ENCODE measurements at regions not wholly inside any gene's neighbourhood (a gene's known extent, or its start where the extent isn't known, plus 50 kb on each side); places are given as distances from the start of the nearest gene placed in this dataset.

GRCh38 chr2:122135021-122135937 is 379.8 kb downstream of the TSN start:
- DNase-seq = no peak

GRCh38 chr2:122136056-122136455 is 380.6 kb downstream of the TSN start:
- peak; percentile 11 for DNase-seq

- DNase-seq = no peak
Measured at GRCh38 chr2:122138561-122138960, 383.1 kb downstream of the TSN start.

DNA sequence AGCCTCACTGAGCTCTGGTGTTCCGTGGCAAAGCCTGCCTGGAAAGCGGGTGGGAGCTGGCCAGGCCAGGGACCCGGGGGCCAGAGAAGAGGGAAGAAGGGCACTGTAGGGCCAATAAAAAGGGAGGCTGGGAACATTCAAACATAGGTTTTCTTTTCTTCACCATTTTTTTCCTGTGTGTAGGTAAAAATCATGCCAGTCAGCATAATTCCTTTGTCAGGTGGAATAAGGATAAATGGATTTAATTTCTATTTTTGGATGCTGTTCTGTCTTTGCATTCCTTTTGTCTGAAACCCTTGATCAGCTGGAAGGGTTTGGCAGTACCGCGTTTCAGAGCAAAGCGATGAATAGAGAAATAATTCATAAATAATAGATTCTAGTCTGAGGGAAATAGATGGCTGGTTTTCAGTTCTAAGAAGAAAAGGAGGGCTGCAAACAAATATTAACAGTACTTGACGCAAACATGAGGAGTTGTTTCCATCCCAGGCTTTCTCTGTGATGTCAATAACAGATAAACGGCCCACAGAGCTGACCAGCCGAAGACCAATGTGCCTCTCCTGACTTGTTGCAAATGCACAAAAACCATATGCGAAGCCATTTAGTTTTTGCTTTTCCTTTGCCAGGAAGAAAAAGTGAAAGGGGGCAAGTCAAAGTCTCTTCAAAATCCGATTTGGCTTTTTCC is 384.4 kb downstream of the TSN start:
- no peak for DNase-seq

- no peak for DNase-seq
Measured at GRCh38 chr2:122144884-122145283, 389.4 kb downstream of the TSN start.

GRCh38 chr2:122145856-122146255 is 390.4 kb downstream of the TSN start:
- DNase-seq = no peak

- no peak for DNase-seq
Measured at GRCh38 chr2:122148128-122148767, 392.8 kb downstream of the TSN start.

- no peak for DNase-seq
Measured at GRCh38 chr2:122150524-122151280, 395.3 kb downstream of the TSN start.

DNA sequence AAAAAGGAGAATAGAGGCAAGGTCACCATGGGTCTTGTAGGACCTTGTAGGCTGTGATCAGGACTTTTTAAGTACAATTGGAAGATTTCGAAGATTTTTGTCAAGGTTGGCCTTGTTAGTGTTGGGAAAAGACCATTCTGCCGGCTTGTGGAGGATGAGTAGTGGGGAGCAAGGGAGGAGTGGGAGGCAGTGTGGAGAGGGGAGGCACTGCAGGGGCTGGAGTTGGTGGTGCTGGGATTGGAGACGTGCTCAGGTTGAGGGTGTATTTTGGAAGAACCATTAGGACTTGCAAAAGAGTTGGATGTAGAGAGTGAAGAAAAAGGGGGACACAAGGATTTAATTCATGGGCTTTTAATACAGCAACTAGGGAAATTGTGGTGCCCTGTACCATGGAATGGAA is 397.1 kb downstream of the TSN start:
- no peak for DNase-seq

- no peak for DNase-seq
Measured at GRCh38 chr2:122156176-122156890, 400.9 kb downstream of the TSN start.

DNA sequence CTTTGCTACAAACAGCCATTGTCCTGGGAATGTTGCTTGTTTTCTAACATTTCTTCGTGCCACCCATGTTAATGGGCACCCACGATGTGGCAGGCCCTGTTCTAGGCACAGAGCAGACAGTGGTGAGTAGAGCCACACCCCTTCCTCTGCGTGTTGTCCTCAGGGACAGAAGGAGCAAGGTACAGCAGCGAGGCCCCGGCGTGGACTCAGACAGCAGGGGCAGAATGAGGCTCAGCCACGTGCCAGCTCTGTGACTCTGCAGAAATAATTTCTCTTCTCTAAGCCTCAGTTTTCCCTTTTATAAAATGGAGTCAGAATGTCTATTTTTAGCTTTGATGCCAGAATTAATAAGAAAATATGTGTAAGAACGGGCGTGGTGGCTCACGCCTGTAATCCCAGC is 401.7 kb downstream of the TSN start:
- DNase-seq = no peak

- DNase-seq = no peak
Measured at GRCh38 chr2:122163617-122164016, 408.2 kb downstream of the TSN start.

- no peak for DNase-seq
Measured at GRCh38 chr2:122164964-122165363, 409.5 kb downstream of the TSN start.

GRCh38 chr2:122166820-122167219 is 411.4 kb downstream of the TSN start:
- no peak for DNase-seq

DNA sequence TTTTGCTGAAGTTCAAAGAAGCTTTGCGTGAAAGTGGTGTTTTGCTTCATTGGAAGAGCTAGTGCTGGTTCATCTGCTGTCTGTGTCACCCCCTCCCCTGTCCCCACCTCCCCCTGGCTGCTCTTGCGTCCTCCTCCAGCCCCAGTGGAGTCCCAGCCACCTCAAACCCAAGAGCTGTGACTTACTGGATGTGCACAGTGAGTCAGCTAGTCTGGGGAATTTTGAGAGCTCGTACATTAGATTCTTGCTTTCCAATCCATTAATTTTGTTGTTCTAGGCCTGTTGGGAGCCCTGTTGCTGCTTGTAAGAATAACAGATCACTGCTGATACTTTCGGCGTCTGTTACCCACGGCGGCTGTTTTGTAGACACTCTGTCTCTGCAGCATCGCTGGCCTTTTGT is 412.1 kb downstream of the TSN start:
- no peak for DNase-seq

DNA sequence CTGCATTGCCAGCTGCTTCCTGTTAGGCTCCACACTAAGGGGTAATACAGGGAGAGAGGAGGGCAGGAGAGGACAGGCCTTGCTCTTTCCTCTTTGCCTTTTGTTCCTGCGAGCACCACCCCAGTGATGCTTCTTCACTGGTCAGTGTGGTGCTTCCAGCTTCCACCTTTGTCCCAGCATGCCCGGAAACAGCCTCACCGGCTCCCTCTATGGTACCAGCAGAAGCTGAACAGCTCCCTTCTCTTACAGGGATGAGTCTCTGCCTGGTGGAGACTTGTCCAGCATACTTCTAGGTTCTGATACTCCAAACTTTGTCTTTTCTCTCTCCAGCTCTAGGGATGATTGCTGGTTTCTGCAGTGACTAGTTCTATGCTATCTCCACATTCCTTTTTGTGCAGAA is 413.3 kb downstream of the TSN start:
- DNase-seq = no peak

DNA sequence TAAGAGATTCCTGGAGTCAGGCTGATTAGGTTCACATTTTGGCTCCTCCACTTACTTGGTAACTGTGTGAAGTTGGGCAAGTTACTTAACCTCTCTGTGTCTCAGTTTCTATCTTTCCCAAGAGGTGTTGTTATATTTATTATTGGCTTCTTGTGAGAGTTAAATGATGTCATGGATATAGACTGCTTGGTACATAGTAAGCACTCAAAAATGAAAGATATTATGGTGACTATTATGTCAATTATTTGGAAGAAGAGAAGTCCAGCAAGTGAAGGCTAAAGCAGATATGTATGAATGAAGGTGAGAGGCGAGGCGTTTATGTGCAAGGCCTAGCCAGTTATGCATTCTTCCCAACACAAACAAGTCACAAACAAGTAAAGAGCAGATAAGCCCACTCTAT is 417.4 kb downstream of the TSN start:
- no peak for DNase-seq

DNA sequence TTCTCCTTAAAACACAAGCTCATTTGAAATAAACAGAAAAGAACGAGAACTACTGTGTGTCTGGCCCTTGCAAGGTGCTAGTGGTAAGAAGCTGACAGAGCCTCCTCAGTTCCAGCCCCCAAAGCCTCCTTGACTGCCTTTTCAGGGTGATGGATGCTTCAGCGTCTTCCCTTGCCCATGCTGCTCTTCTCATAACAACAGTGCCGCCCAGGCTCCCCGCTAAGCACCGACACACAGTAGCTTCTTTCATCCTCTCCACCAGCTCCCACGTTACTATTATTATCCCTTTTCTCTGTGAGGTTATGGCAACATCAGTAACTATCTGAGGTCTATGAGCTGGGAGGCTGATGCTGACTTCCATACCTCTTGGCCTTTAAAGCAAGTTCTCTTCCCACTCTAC is 418.6 kb downstream of the TSN start:
- no peak for DNase-seq

DNA sequence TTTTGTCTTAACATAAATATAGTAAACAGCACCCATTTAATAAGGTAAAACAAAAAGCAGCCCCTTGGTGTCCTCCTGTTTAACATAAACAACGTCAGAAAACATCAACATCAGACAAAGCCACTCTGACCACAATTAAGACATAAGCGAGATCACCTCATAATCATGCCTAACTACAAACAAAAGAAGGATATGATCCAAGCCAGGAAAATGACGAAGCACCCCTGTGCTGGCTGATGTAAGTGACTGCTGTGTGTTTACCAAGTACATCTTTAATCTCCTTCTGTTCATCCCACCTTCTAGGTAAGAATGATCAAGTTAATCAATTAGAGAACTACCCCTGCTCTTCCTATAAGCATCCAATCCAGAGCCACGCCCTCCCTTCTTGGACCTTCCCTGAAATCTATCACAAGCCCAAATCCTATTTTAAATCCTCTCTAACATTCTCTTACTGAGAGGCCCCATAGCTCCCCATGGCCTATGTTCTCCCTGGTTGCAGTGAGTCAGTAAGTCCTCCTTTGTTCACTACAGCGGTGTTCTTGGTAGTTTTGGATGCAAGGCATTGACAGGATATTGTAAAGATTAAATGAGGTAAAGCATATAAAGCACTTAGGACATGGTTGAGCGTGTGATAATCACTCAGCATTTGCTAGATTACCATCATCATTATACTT is 424.2 kb downstream of the TSN start:
- no peak for DNase-seq

DNA sequence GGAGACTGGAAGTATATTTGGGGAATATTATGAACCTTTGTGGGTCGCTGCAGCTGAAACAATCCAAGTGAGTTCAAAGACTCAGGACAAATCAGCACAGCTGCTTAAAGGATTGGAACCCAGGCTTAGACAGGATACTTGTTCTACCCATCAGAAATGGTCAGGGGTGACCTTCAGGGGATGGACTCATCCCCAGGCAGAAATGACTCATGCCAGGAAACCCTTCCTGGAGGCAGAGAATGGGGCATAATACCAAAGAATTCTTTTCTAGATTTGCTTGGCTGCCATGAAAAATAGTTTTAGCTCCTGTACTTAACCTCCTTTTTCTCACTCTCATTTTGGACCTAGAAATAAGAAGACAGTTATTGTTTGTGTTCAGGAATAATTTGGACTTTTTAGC is 425.5 kb downstream of the TSN start:
- DNase-seq = no peak

- no peak for DNase-seq
Measured at GRCh38 chr2:122182616-122183355, 427.3 kb downstream of the TSN start.
